H1 (cell line): ENCODE measurements at regions not wholly inside any gene's neighbourhood (a gene's known extent, or its start where the extent isn't known, plus 50 kb on each side); places are given as distances from the start of the nearest gene placed in this dataset.

Experiments used
- KDM5A ChIP-seq: fragments of 200-600 bp; IDR thresholded peaks from 2 replicates; pipeline ENCODE4 v1.7.1; 2012; ENCODE audit warnings: mild to moderate bottlenecking, low read length, inconsistent platforms, mixed read lengths
- SRF ChIP-seq: IDR thresholded peaks from 2 replicates; pipeline ENCODE4 v1.6.1; 2011; ENCODE audit warnings: mild to moderate bottlenecking, low read depth, low read length, moderate library complexity
- TF ChIP-seq, protein P1 (sequence below): fragments of 300-600 bp; sonication (generic); IDR thresholded peaks from 2 replicates; pipeline ENCODE4 v1.7.1; 2012; ENCODE audit warnings: low read length, moderate library complexity, mild to moderate bottlenecking, inconsistent platforms; ENCODE audit not compliant: insufficient replicate concordance

DNA sequence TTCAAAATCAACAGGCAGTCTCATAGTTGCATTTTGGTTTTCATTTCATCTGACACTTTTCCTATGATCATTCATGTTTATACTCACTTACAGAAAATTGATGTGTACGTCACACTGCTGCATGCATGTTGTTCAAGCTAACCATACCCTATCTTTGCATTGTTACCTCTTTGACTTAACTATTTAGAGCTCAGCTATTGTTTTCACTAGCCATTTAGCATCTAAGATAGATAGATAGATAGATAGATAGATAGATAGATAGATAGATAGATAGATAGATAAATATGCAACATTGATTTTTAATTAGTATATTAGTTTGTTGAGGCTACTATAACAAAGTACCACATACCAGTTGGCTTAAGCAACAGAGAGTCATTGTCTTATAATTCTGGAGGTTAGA is 649.5 kb upstream of the KCND2 start (continued):
- TF ChIP-seq, protein P1, sequence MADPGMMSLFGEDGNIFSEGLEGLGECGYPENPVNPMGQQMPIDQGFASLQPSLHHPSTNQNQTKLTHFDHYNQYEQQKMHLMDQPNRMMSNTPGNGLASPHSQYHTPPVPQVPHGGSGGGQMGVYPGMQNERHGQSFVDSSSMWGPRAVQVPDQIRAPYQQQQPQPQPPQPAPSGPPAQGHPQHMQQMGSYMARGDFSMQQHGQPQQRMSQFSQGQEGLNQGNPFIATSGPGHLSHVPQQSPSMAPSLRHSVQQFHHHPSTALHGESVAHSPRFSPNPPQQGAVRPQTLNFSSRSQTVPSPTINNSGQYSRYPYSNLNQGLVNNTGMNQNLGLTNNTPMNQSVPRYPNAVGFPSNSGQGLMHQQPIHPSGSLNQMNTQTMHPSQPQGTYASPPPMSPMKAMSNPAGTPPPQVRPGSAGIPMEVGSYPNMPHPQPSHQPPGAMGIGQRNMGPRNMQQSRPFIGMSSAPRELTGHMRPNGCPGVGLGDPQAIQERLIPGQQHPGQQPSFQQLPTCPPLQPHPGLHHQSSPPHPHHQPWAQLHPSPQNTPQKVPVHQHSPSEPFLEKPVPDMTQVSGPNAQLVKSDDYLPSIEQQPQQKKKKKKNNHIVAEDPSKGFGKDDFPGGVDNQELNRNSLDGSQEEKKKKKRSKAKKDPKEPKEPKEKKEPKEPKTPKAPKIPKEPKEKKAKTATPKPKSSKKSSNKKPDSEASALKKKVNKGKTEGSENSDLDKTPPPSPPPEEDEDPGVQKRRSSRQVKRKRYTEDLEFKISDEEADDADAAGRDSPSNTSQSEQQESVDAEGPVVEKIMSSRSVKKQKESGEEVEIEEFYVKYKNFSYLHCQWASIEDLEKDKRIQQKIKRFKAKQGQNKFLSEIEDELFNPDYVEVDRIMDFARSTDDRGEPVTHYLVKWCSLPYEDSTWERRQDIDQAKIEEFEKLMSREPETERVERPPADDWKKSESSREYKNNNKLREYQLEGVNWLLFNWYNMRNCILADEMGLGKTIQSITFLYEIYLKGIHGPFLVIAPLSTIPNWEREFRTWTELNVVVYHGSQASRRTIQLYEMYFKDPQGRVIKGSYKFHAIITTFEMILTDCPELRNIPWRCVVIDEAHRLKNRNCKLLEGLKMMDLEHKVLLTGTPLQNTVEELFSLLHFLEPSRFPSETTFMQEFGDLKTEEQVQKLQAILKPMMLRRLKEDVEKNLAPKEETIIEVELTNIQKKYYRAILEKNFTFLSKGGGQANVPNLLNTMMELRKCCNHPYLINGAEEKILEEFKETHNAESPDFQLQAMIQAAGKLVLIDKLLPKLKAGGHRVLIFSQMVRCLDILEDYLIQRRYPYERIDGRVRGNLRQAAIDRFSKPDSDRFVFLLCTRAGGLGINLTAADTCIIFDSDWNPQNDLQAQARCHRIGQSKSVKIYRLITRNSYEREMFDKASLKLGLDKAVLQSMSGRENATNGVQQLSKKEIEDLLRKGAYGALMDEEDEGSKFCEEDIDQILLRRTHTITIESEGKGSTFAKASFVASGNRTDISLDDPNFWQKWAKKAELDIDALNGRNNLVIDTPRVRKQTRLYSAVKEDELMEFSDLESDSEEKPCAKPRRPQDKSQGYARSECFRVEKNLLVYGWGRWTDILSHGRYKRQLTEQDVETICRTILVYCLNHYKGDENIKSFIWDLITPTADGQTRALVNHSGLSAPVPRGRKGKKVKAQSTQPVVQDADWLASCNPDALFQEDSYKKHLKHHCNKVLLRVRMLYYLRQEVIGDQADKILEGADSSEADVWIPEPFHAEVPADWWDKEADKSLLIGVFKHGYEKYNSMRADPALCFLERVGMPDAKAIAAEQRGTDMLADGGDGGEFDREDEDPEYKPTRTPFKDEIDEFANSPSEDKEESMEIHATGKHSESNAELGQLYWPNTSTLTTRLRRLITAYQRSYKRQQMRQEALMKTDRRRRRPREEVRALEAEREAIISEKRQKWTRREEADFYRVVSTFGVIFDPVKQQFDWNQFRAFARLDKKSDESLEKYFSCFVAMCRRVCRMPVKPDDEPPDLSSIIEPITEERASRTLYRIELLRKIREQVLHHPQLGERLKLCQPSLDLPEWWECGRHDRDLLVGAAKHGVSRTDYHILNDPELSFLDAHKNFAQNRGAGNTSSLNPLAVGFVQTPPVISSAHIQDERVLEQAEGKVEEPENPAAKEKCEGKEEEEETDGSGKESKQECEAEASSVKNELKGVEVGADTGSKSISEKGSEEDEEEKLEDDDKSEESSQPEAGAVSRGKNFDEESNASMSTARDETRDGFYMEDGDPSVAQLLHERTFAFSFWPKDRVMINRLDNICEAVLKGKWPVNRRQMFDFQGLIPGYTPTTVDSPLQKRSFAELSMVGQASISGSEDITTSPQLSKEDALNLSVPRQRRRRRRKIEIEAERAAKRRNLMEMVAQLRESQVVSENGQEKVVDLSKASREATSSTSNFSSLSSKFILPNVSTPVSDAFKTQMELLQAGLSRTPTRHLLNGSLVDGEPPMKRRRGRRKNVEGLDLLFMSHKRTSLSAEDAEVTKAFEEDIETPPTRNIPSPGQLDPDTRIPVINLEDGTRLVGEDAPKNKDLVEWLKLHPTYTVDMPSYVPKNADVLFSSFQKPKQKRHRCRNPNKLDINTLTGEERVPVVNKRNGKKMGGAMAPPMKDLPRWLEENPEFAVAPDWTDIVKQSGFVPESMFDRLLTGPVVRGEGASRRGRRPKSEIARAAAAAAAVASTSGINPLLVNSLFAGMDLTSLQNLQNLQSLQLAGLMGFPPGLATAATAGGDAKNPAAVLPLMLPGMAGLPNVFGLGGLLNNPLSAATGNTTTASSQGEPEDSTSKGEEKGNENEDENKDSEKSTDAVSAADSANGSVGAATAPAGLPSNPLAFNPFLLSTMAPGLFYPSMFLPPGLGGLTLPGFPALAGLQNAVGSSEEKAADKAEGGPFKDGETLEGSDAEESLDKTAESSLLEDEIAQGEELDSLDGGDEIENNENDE = no peak
- TF ChIP-seq KDM5A = no peak
- TF ChIP-seq SRF = no peak
